Loucy (cell line): ENCODE measurements at regions not wholly inside any gene's neighbourhood (a gene's known extent, or its start where the extent isn't known, plus 50 kb on each side); places are given as distances from the start of the nearest gene placed in this dataset.
"Not testable (repeated sequence)": the region's sequence is repeated elsewhere in the genome, so short reads cannot be mapped to it uniquely, and the experiment has no call there.

Experiments
- EZH2phosphoT487 ChIP-seq: fragments of 200-600 bp; IDR thresholded peaks from 2 replicates; pipeline ENCODE4 v1.6.1; 2018; ENCODE audit warnings: antibody characterized with exemption, mild to moderate bottlenecking, moderate library complexity, borderline replicate concordance
- TF ChIP-seq, protein P1 (sequence below): fragments of 200-600 bp; sonication (generic); conservative IDR thresholded peaks from 2 replicates; pipeline ENCODE4 v1.5.1; 2014; ENCODE audit warnings: mild to moderate bottlenecking, antibody characterized with exemption, low read length

DNA sequence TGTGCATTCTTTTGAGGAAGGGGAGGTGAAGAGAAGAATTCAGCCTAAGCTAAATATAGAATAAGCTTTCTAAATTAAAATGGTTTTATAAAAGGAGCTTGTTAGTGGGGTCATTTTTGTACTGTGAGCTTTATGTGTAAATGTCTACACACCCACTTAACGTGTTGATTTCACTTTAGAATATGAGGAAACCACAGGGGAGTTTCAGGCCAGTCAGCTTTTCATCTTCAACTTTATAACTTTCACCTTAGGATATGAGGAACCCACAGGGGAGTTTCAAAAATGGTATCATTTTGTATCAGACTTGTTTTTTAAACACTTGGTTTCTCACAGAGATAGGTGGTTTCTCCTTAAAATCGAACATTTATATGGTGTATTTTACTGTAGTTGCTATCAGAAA, 120.7 kb upstream of the NIPA1 start:
- TF ChIP-seq, protein P1, sequence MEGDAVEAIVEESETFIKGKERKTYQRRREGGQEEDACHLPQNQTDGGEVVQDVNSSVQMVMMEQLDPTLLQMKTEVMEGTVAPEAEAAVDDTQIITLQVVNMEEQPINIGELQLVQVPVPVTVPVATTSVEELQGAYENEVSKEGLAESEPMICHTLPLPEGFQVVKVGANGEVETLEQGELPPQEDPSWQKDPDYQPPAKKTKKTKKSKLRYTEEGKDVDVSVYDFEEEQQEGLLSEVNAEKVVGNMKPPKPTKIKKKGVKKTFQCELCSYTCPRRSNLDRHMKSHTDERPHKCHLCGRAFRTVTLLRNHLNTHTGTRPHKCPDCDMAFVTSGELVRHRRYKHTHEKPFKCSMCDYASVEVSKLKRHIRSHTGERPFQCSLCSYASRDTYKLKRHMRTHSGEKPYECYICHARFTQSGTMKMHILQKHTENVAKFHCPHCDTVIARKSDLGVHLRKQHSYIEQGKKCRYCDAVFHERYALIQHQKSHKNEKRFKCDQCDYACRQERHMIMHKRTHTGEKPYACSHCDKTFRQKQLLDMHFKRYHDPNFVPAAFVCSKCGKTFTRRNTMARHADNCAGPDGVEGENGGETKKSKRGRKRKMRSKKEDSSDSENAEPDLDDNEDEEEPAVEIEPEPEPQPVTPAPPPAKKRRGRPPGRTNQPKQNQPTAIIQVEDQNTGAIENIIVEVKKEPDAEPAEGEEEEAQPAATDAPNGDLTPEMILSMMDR, result not testable (repeated sequence)
- not testable (repeated sequence) for TF ChIP-seq EZH2phosphoT487
